HepG2 (cell line): ENCODE measurements at regions not wholly inside any gene's neighbourhood (a gene's known extent, or its start where the extent isn't known, plus 50 kb on each side); places are given as distances from the start of the nearest gene placed in this dataset.

Experiments used
- ATAC-seq: fragments of 200-7000 bp; cut with Tn5 transposase; 3 replicates; pipeline ENCODE4 v1.9.1; 2020; ENCODE audit warnings: mild to moderate bottlenecking, moderate library complexity
- BruUV-seq: library from RNA; stranded (reverse); fragments of 400-500 nt; replicated peaks from 2 replicates; lab custom pipeline; 2021; lab: Mats Ljungman, UMichigan
- CTCF ChIA-PET: fragments of 300-600 bp; formaldehyde crosslinking; extraction: SDS; loops from one replicate; lab custom pipeline; 2021; ENCODE audit warnings: low total read pairs, inconsistent platforms, low intra/inter-chr PET ratio; lab: Yijun Ruan, JAX
- POLR2A ChIA-PET: fragments of 350-600 bp; sonication (Branson Sonifier 250); formaldehyde crosslinking; loops from one replicate; lab custom pipeline; 2020; ENCODE audit warnings: antibody characterized with exemption, inconsistent platforms; lab: Yijun Ruan, JAX
- DNase-seq: peaks from one replicate; pipeline ENCODE4 v3.0.0-alpha.2; 2015; ENCODE audit warnings: low spot score
- FAIRE-seq: peaks from 3 replicates; lab custom pipeline; 2011; peaks lifted over from hg19 to GRCh38; lab: Jason Lieb, UNC
- H2AFZ ChIP-seq: one replicate; pipeline ENCODE4 v1.6.1; 2011; ENCODE audit warnings: low read length, inconsistent platforms
- H3K27ac ChIP-seq: fragments of 300-600 bp; 3 replicates; pipeline ENCODE4 v1.8.0; 2011; ENCODE audit warnings: mixed run types, mild to moderate bottlenecking, mixed read lengths, low read length, inconsistent platforms; ENCODE audit not compliant: insufficient read depth; ENCODE audit errors: extremely low read length
- H3K27me3 ChIP-seq, 2 experiments: fragments of 200-600 bp in 1 of 2; 2 replicates in 1 of 2; 3 replicates in 1 of 2; pipeline versions ENCODE4 v1.6.0 to v1.8.0; 2011; ENCODE audit warnings: low read length in 2 of 2, mild to moderate bottlenecking in 2 of 2, moderate library complexity in 2 of 2, inconsistent platforms in 1 of 2; ENCODE audit not compliant: insufficient read depth in 2 of 2, control insufficient read depth in 1 of 2
- H3K36me3 ChIP-seq, 2 experiments: fragments of 200-600 bp in 1 of 2; replicated peaks in 1 of 2; 2 replicates in 1 of 2; 3 replicates in 1 of 2; pipeline versions ENCODE4 v1.5.1 to v1.8.0; 2011; ENCODE audit warnings: low read length in 2 of 2, inconsistent platforms in 1 of 2; ENCODE audit not compliant: insufficient read depth in 2 of 2, control insufficient read depth in 1 of 2
- H3K4me1 ChIP-seq: 2 replicates; pipeline ENCODE4 v1.5.1; 2012; ENCODE audit warnings: low read length, inconsistent platforms; ENCODE audit not compliant: insufficient read depth
- H3K4me2 ChIP-seq: 2 replicates; pipeline ENCODE4 v1.6.0; 2011; ENCODE audit warnings: low read depth, low read length, inconsistent platforms
- H3K4me3 ChIP-seq, 3 experiments: fragments of 200-600 bp in 1 of 3; sonication (generic), shearing (Covaris generic) in 1 of 3; replicated peaks in 1 of 3; 2 replicates each; pipeline ENCODE4 v1.5.1; 2011 to 2016; ENCODE audit warnings: low read length in 3 of 3, inconsistent platforms in 2 of 3, low read depth in 2 of 3, mild to moderate bottlenecking in 2 of 3, control low read depth in 1 of 3, mixed read lengths in 1 of 3; ENCODE audit not compliant: insufficient read depth in 1 of 3
- H3K79me2 ChIP-seq: one replicate; pipeline ENCODE4 v1.6.1; 2011; ENCODE audit warnings: low read length, inconsistent platforms; ENCODE audit not compliant: insufficient read depth
- H3K9ac ChIP-seq: 2 replicates; pipeline ENCODE4 v1.6.0; 2011; ENCODE audit warnings: mild to moderate bottlenecking, low read depth, low read length, inconsistent platforms; ENCODE audit not compliant: insufficient read depth
- H3K9me3 ChIP-seq: 2 replicates; pipeline ENCODE4 v1.5.1; 2012; ENCODE audit warnings: mild to moderate bottlenecking, low read length
- H4K20me1 ChIP-seq: 2 replicates; pipeline ENCODE4 v1.6.0; 2011; ENCODE audit warnings: inconsistent platforms, mild to moderate bottlenecking, low read length, moderate library complexity; ENCODE audit not compliant: insufficient read depth
- HMG20B ChIP-seq: conservative IDR thresholded peaks from 2 replicates; pipeline ENCODE4 v1.6.1; 2016; ENCODE audit warnings: missing genetic modification reagents, missing compliant biosample characterization
- MTF2 ChIP-seq: sonication (generic); formaldehyde crosslinking; IDR thresholded peaks from 2 replicates; pipeline ENCODE4 v1.5.0; 2020; ENCODE audit warnings: missing genetic modification reagents, borderline replicate concordance
- NCOA1 ChIP-seq: sonication (generic); formaldehyde crosslinking; IDR thresholded peaks from 2 replicates; pipeline ENCODE4 v1.9.0; 2021; ENCODE audit warnings: missing genetic modification reagents
- SETDB1 ChIP-seq: sonication (generic); formaldehyde crosslinking; IDR thresholded peaks from 2 replicates; pipeline ENCODE4 v1.5.1; 2020; ENCODE audit warnings: missing genetic modification reagents, mild to moderate bottlenecking, borderline replicate concordance
- SNAPC5 ChIP-seq: sonication (generic); formaldehyde crosslinking; IDR thresholded peaks from 2 replicates; pipeline ENCODE4 v1.8.1; 2023; ENCODE audit warnings: mild to moderate bottlenecking, missing genetic modification reagents, borderline replicate concordance
- SSRP1 ChIP-seq: IDR thresholded peaks from 2 replicates; pipeline ENCODE4 v1.6.1; 2016; ENCODE audit warnings: control low read depth
- ZBED4 ChIP-seq: sonication (generic); formaldehyde crosslinking; IDR thresholded peaks from 2 replicates; pipeline ENCODE4 v1.4.0; 2020; ENCODE audit warnings: missing genetic modification reagents, borderline replicate concordance
- ZMAT5 ChIP-seq: sonication (generic); formaldehyde crosslinking; IDR thresholded peaks from 2 replicates; pipeline ENCODE4 v1.5.0; 2020; ENCODE audit warnings: mild to moderate bottlenecking, low read depth, missing genetic modification reagents, borderline replicate concordance
- ZNF275 ChIP-seq: sonication (generic); formaldehyde crosslinking; IDR thresholded peaks from 2 replicates; pipeline ENCODE4 v1.8.0; 2022; ENCODE audit warnings: missing genetic modification reagents, mild to moderate bottlenecking, inconsistent platforms, borderline replicate concordance
- WGBS: methylation state at CpG from one replicate; pipeline ENCODE4 v1.1.6; 2017; ENCODE audit warnings: low lambda C conversion rate; 5-methylcytosine and 5-hydroxymethylcytosine counted together
- in situ Hi-C: cut with HindIII; loops from 2 replicates; pipeline ENCODE4 v1.10.0; 2017; ENCODE audit warnings: low pct_unique_long_range_greater_than_20kb; ENCODE audit not compliant: extremely low pct_ligation_motif_present
- intact Hi-C: fragments of 100-400 bp; cut with micrococcal nuclease; formaldehyde crosslinking; loops from one replicate; pipeline ENCODE4 v1.10.0; 2022; ENCODE audit not compliant: unreplicated experiment
- TF ChIP-seq, protein P1 (sequence below): sonication (generic); formaldehyde crosslinking; IDR thresholded peaks from 2 replicates; pipeline ENCODE4 v1.8.0; 2022; ENCODE audit warnings: missing genetic modification reagents, mild to moderate bottlenecking, moderate library complexity, borderline replicate concordance

DNA sequence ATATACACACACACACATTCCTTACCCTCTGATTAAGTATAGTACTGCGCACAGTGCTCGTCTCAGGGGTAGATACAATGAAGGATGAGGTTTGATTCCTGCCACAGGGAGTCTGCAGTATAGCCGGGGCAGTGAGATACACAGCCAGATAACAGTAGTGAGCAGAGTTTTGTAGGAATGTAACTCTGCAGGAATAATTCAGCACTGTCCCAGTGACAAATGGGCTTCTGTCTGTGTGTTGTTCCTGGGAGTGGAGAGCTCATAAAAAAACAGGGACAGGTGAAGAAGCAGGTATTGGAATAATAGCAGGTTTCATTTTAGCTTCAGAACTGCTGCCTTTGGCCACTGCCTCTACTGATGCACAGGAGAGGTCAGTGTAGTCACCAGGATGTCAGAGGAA, 85.3 kb upstream of the OR9Q1 start (continued):
- no peak for TF ChIP-seq ZBED4

DNA sequence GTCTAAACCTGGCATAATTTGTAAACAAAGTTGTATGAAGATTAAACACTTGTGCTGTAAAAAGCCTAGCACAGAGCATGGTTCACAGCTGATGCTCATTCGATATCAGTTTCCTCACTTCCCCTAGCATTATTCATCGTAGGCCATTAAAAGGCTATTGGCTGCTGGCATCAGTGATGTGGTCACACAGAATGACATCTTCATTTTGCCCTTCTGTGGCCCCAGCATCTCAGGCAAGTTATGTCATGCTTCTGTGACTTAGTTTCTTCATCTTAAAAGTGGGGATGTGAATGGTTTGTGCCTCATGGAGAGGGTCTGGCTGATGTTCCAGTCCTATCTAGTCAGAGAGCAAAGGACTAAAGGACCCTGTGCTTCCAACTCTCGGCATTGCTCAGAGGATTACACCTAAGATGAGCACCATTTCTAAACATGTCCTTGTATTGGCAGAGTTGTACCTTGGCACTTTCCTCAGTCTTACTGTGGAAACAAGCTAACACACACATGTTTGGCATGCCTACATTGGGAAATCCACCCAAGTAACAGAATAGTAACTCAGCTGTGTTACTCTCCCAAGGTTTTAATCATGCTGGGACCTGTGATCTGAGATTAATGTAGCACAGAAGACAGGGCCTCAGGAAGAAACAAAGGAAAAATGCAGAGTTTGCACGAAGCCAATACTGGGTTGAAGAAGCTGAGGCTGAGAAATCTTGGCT, 83.5 kb upstream of the OR9Q1 start:
- Histone ChIP-seq H3K4me1 (peaks cover 70% of the 10 kb centered on the region), H2AFZ (no peak overlapping the region), H3K9me3 (no peaks in the 10 kb centered on the region), H3K27ac (no peak overlapping the region), H3K4me3 (no peak overlapping the region), H3K79me2 (no peaks in the 10 kb centered on the region), H4K20me1 (no peaks in the 10 kb centered on the region), H3K36me3 (no peaks in the 10 kb centered on the region), H3K4me2 (no peak overlapping the region), H3K9ac (no peak overlapping the region), H3K27me3 (no peaks in the 10 kb centered on the region; a peak in 1 of 5 replicates)
- no peak for FAIRE-seq
- 70% methylated on average over 4 of the region's 4 CpGs for WGBS
- no peak for DNase-seq
- no TSS peak for BruUV-seq
- in situ Hi-C loops = no loop called here
- ChIA-PET CTCF (no interaction called here), POLR2A (no interaction called here)
- intact Hi-C loops = no loop called here
- ATAC-seq = no peak
- no peak for TF ChIP-seq ZMAT5 (CRISPR knock-in tag)
- no peak for TF ChIP-seq SSRP1 (CRISPR knock-in tag)
- TF ChIP-seq, protein P1, sequence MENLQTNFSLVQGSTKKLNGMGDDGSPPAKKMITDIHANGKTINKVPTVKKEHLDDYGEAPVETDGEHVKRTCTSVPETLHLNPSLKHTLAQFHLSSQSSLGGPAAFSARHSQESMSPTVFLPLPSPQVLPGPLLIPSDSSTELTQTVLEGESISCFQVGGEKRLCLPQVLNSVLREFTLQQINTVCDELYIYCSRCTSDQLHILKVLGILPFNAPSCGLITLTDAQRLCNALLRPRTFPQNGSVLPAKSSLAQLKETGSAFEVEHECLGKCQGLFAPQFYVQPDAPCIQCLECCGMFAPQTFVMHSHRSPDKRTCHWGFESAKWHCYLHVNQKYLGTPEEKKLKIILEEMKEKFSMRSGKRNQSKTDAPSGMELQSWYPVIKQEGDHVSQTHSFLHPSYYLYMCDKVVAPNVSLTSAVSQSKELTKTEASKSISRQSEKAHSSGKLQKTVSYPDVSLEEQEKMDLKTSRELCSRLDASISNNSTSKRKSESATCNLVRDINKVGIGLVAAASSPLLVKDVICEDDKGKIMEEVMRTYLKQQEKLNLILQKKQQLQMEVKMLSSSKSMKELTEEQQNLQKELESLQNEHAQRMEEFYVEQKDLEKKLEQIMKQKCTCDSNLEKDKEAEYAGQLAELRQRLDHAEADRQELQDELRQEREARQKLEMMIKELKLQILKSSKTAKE (CRISPR knock-in tag) = no peak
- TF ChIP-seq NCOA1 (CRISPR knock-in tag) = no peak
- no peak for TF ChIP-seq ZNF275
- TF ChIP-seq MTF2 = no peak
- no peak for TF ChIP-seq SETDB1 (CRISPR knock-in tag)
- no peak for TF ChIP-seq SNAPC5 (CRISPR knock-in tag)
- no peak for TF ChIP-seq HMG20B
